Stomach (tissue), 4 donors: ENCODE measurements at regions not wholly inside any gene's neighbourhood (a gene's known extent, or its start where the extent isn't known, plus 50 kb on each side); places are given as distances from the start of the nearest gene placed in this dataset.
"Not testable (repeated sequence)": the region's sequence is repeated elsewhere in the genome, so short reads cannot be mapped to it uniquely, and the experiment has no call there.

ENCODE experiments used
- POLR2A ChIP-seq, 4 donors: fragments of 450-650 bp; IDR thresholded peaks; one replicate each; pipeline ENCODE4 v1.6.1; 2016; ENCODE audit warnings: antibody characterized with exemption in 4 of 4, control low read depth in 2 of 4, mild to moderate bottlenecking in 1 of 4, moderate library complexity in 1 of 4
- TF ChIP-seq, protein P1 (sequence below), 7 experiments: fragments of 450-650 bp in 4 of 7; fragments of 200-600 bp in 3 of 7; sonication (generic) in 3 of 7; IDR thresholded peaks; one replicate each; pipeline ENCODE4 v1.5.1; 2016 to 2019; ENCODE audit warnings: antibody characterized with exemption in 7 of 7, control low read depth in 2 of 7, mild to moderate bottlenecking in 1 of 7

DNA sequence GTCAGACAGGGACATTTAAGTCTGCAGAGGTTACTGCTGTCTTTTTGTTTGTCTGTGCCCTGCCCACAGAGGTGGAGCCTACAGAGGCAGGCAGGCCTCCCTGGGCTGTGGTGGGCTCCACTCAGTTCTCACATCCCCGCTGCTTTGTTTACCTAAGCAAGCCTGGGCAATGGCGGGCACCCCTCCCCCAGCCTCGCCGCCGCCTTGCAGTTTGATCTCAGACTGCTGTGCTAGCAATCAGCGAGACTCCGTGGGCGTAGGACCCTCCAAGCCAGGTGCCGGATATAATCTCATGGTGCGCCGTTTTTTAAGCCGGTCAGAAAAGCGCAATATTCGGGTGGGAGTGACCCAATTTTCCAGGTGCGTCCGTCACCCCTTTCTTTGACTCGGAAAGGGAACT is 264.3 kb upstream of the KYNU start:
- TF ChIP-seq, protein P1, sequence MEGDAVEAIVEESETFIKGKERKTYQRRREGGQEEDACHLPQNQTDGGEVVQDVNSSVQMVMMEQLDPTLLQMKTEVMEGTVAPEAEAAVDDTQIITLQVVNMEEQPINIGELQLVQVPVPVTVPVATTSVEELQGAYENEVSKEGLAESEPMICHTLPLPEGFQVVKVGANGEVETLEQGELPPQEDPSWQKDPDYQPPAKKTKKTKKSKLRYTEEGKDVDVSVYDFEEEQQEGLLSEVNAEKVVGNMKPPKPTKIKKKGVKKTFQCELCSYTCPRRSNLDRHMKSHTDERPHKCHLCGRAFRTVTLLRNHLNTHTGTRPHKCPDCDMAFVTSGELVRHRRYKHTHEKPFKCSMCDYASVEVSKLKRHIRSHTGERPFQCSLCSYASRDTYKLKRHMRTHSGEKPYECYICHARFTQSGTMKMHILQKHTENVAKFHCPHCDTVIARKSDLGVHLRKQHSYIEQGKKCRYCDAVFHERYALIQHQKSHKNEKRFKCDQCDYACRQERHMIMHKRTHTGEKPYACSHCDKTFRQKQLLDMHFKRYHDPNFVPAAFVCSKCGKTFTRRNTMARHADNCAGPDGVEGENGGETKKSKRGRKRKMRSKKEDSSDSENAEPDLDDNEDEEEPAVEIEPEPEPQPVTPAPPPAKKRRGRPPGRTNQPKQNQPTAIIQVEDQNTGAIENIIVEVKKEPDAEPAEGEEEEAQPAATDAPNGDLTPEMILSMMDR (IDR thresholded peaks at IDR 0.05), result not testable (repeated sequence)
- TF ChIP-seq POLR2A (IDR thresholded peaks at IDR 0.05), result not testable (repeated sequence)
